ENCODE measurements at regions not wholly inside any gene's neighbourhood (a gene's known extent, or its start where the extent isn't known, plus 50 kb on each side); places are given as distances from the start of the nearest gene placed in this dataset.

GRCh38 chr2:235234736-235235135, 259.1 kb upstream of the AGAP1 start:
- intact Hi-C loops (cut with micrococcal nuclease): loop anchor here (5.0 to 10.0 kb wide), 2 partner anchors 258 to 360 kb away; partner anchors contain the start of gene AGAP1
- FAIRE-seq (no peak), DNase-seq (ENCODE audit: low read depth, low spot score) (no peak)
- Histone ChIP-seq H3K27me3 (ENCODE audit: control insufficient read depth in 2 of 2, insufficient read depth in 2 of 2, low read length in 2 of 2) (peaks cover 2 to 4% of the 10 kb centered on the region in 2 experiments), H3K9me1 (replicated peaks; ENCODE audit: control insufficient read depth, extremely low read depth, insufficient read depth, low read length) (no peaks in the 10 kb centered on the region), H3K36me3 (ENCODE audit: control insufficient read depth in 2 of 2, extremely low read depth in 1 of 2, insufficient read depth in 2 of 2, low read length in 2 of 2) (no peaks in the 10 kb centered on the region), H2AFZ (ENCODE audit: low read depth, low read length) (no peak overlapping the region), H3K4me1 (ENCODE audit: control insufficient read depth, extremely low read depth, insufficient read depth, low read length) (peaks cover 16% of the 10 kb centered on the region), H3K79me2 (ENCODE audit: control insufficient read depth, insufficient read depth, low read length) (no peaks in the 10 kb centered on the region), H3K4me3 (replicated peaks in 1 of 3; ENCODE audit: insufficient read depth in 1 of 3, low read depth in 1 of 3, low read length in 3 of 3) (no peak overlapping the region), H3K9ac (replicated peaks; ENCODE audit: extremely low read depth, insufficient read depth, low read length) (no peak overlapping the region), H3K27ac (ENCODE audit: insufficient read depth, low read depth, low read length) (no peak overlapping the region), H3K4me2 (ENCODE audit: insufficient read depth, low read length) (no peak overlapping the region), H3K9me3 (replicated peaks; ENCODE audit: control insufficient read depth, insufficient read depth, low read length) (no peaks in the 10 kb centered on the region), H4K20me1 (replicated peaks; ENCODE audit: control insufficient read depth, extremely low read depth, insufficient read depth, low read length) (no peaks in the 10 kb centered on the region)
- dilution Hi-C loops (cut with MboI; ENCODE audit: extremely low pct_ligation_motif_present, low sequenced_read_pairs): no loop called here
- no TSS peak for BruUV-seq (replicated peaks)
- TF ChIP-seq POLR2A (IDR thresholded peaks at IDR 0.05; ENCODE audit: low read depth, low read length) (no peak), GATA2 (IDR thresholded peaks at IDR 0.05; ENCODE audit: insufficient read depth, insufficient read length, low read depth, low read length) (no peak), POLR2AphosphoS5 (IDR thresholded peaks at IDR 0.05; ENCODE audit: insufficient read depth, low read depth, low read length) (no peak), EZH2 (IDR thresholded peaks at IDR 0.05; ENCODE audit: borderline replicate concordance, low read depth, low read length, severe bottlenecking) (no peak), FOS (IDR thresholded peaks at IDR 0.05; ENCODE audit: borderline replicate concordance, insufficient read depth, low read length) (no peak), CTCF (IDR thresholded peaks at IDR 0.05; ENCODE audit: extremely low read depth in 1 of 2, insufficient read depth in 1 of 2, low read depth in 1 of 2, low read length in 2 of 2) (no peak), MAX (IDR thresholded peaks at IDR 0.05; ENCODE audit: insufficient read depth, insufficient read length) (no peak), JUN (IDR thresholded peaks at IDR 0.05; ENCODE audit: borderline replicate concordance, insufficient read depth, insufficient read length, low read depth) (no peak), MYC (IDR thresholded peaks at IDR 0.05; ENCODE audit: low read depth, low read length) (no peak)
- ChIA-PET CTCF (no interaction called here), POLR2A (no interaction called here)
